SU-DHL-6 (cell line): ENCODE measurements at regions not wholly inside any gene's neighbourhood (a gene's known extent, or its start where the extent isn't known, plus 50 kb on each side); places are given as distances from the start of the nearest gene placed in this dataset.

Source experiments
- EZH2phosphoT487 ChIP-seq: fragments of 200-600 bp; sonication (generic), shearing (Covaris generic); conservative IDR thresholded peaks from 2 replicates; pipeline ENCODE4 v1.6.1; 2018; ENCODE audit warnings: mild to moderate bottlenecking, antibody characterized with exemption, low read length, moderate library complexity, mixed read lengths
- TF ChIP-seq, protein P1 (sequence below): fragments of 200-600 bp; sonication (generic); IDR thresholded peaks from one replicate; pipeline ENCODE4 v1.5.1; 2017; ENCODE audit warnings: antibody characterized with exemption, mild to moderate bottlenecking, low read length, moderate library complexity; ENCODE audit not compliant: insufficient read depth, poor library complexity, severe bottlenecking

GRCh38 chr7:93719546-93719945 is 145.0 kb upstream of the CALCR start:
- TF ChIP-seq, protein P1, sequence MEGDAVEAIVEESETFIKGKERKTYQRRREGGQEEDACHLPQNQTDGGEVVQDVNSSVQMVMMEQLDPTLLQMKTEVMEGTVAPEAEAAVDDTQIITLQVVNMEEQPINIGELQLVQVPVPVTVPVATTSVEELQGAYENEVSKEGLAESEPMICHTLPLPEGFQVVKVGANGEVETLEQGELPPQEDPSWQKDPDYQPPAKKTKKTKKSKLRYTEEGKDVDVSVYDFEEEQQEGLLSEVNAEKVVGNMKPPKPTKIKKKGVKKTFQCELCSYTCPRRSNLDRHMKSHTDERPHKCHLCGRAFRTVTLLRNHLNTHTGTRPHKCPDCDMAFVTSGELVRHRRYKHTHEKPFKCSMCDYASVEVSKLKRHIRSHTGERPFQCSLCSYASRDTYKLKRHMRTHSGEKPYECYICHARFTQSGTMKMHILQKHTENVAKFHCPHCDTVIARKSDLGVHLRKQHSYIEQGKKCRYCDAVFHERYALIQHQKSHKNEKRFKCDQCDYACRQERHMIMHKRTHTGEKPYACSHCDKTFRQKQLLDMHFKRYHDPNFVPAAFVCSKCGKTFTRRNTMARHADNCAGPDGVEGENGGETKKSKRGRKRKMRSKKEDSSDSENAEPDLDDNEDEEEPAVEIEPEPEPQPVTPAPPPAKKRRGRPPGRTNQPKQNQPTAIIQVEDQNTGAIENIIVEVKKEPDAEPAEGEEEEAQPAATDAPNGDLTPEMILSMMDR = no peak
- no peak for TF ChIP-seq EZH2phosphoT487
